ENCODE measurements at regions not wholly inside any gene's neighbourhood (a gene's known extent, or its start where the extent isn't known, plus 50 kb on each side); places are given as distances from the start of the nearest gene placed in this dataset.

GRCh38 chr2:147100406-147101035, 744.3 kb upstream of the ACVR2A start:
- H3K36me3 Mint-ChIP-seq (ENCODE audit: insufficient read depth) = no peaks in the 10 kb centered on the region
- no peak for DNase-seq (ENCODE audit: low spot score, unreplicated experiment)
- no peaks in the 10 kb centered on the region for H3K9me3 Mint-ChIP-seq (ENCODE audit: low read depth)
- H3K4me1 Mint-ChIP-seq (ENCODE audit: low read depth) = no peaks in the 10 kb centered on the region
- no peak overlapping the region for H3K27ac Mint-ChIP-seq
- TF ChIP-seq CTCF (IDR thresholded peaks at IDR 0.05; ENCODE audit: unreplicated experiment) = no peak
- H3K27me3 Mint-ChIP-seq = peaks cover 2% of the 10 kb centered on the region
- H3K4me3 Mint-ChIP-seq (ENCODE audit: low read depth) = no peak overlapping the region

GRCh38 chr2:147099845-147100244, 745.0 kb upstream of the ACVR2A start:
- H3K9me3 Mint-ChIP-seq (ENCODE audit: low read depth) = no peaks in the 10 kb centered on the region
- H3K36me3 Mint-ChIP-seq (ENCODE audit: insufficient read depth) = no peaks in the 10 kb centered on the region
- TF ChIP-seq CTCF (IDR thresholded peaks at IDR 0.05; ENCODE audit: unreplicated experiment) = no peak
- no peaks in the 10 kb centered on the region for H3K4me1 Mint-ChIP-seq (ENCODE audit: low read depth)
- H3K27me3 Mint-ChIP-seq = peaks cover 3% of the 10 kb centered on the region
- no peak overlapping the region for H3K27ac Mint-ChIP-seq
- DNase-seq (ENCODE audit: low spot score, unreplicated experiment) = no peak
- no peak overlapping the region for H3K4me3 Mint-ChIP-seq (ENCODE audit: low read depth)

DNA sequence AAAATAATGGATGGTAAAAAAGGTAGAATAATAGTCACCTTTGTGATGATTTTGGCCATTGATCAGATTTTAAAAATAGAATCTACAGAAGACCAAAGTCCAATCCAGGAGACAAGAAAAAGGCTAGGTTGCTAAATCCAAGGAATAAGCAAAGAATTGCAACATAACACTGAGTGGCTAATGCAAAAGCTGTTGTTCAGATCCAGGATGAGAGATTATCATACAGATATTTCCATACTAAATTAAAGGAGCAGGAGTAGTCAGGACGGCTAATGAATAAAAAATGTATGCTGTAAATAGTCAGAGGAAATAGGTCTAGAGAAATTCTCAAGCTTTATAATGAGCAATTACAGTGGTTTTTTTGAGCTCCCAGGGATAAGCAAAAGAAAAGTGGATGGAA, 745.9 kb upstream of the ACVR2A start:
- Mint-ChIP-seq H3K4me3 (ENCODE audit: low read depth) (no peak overlapping the region), H3K27ac (no peak overlapping the region), H3K9me3 (ENCODE audit: low read depth) (no peaks in the 10 kb centered on the region), H3K4me1 (ENCODE audit: low read depth) (peaks cover 1% of the 10 kb centered on the region), H3K27me3 (peaks cover 5% of the 10 kb centered on the region), H3K36me3 (ENCODE audit: insufficient read depth) (no peaks in the 10 kb centered on the region)
- no peak for TF ChIP-seq CTCF (IDR thresholded peaks at IDR 0.05; ENCODE audit: unreplicated experiment)
- DNase-seq (ENCODE audit: low spot score, unreplicated experiment) = no peak

DNA sequence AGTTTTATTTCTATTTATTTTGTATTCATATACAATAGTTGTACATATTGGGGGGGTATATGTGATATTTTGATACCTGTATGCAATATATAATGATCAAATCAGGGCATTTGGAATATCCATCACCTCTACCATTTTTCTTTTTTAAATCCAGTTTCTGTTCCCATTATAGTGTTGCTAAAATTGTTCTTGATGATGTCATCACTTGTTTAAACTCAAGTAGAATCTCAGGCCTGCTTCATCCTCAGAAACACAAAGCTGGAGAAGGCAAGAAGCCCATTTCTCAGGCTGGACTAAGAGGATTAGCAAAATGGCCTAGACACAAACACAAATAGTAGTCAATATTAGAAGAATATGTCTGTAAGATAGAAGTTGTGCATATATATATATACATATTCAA, 747.1 kb upstream of the ACVR2A start:
- no peak overlapping the region for H3K27ac Mint-ChIP-seq
- no peak for TF ChIP-seq CTCF (IDR thresholded peaks at IDR 0.05; ENCODE audit: unreplicated experiment)
- peaks cover 1% of the 10 kb centered on the region for H3K4me1 Mint-ChIP-seq (ENCODE audit: low read depth)
- H3K9me3 Mint-ChIP-seq (ENCODE audit: low read depth) = no peaks in the 10 kb centered on the region
- DNase-seq (ENCODE audit: low spot score, unreplicated experiment) = no peak
- no peak overlapping the region for H3K4me3 Mint-ChIP-seq (ENCODE audit: low read depth)
- H3K36me3 Mint-ChIP-seq (ENCODE audit: insufficient read depth) = no peaks in the 10 kb centered on the region
- peaks cover 5% of the 10 kb centered on the region for H3K27me3 Mint-ChIP-seq

- H3K4me3 Mint-ChIP-seq (ENCODE audit: low read depth) = no peak overlapping the region
- H3K27ac Mint-ChIP-seq = no peak overlapping the region
- no peak for DNase-seq (ENCODE audit: low spot score, unreplicated experiment)
- no peaks in the 10 kb centered on the region for H3K36me3 Mint-ChIP-seq (ENCODE audit: insufficient read depth)
- TF ChIP-seq CTCF (IDR thresholded peaks at IDR 0.05; ENCODE audit: unreplicated experiment) = no peak
- H3K4me1 Mint-ChIP-seq (ENCODE audit: low read depth) = peaks cover 4% of the 10 kb centered on the region
- H3K9me3 Mint-ChIP-seq (ENCODE audit: low read depth) = no peaks in the 10 kb centered on the region
- peaks cover 5% of the 10 kb centered on the region for H3K27me3 Mint-ChIP-seq
These were observed 748.2 kb upstream of the ACVR2A start for GRCh38 chr2:147096671-147097070.

Data from progenitor cell of endocrine pancreas (in vitro differentiated cells).